Neural crest cell (in vitro differentiated cells): ENCODE measurements at regions not wholly inside any gene's neighbourhood (a gene's known extent, or its start where the extent isn't known, plus 50 kb on each side); places are given as distances from the start of the nearest gene placed in this dataset.

ENCODE experiments used
- DNase-seq: peaks from one replicate; pipeline ENCODE4 v3.0.0; 2021; ENCODE audit warnings: low read depth, mixed read lengths, low spot score
- H3K27ac Mint-ChIP-seq: one replicate; pipeline ENCODE4 v1.8.0; 2021; ENCODE audit warnings: mild to moderate bottlenecking, mixed read lengths; ENCODE audit not compliant: unreplicated experiment
- H3K27me3 Mint-ChIP-seq: 2 replicates; pipeline ENCODE4 v1.8.0; 2021; ENCODE audit warnings: low read depth, mild to moderate bottlenecking, mixed read lengths
- H3K36me3 Mint-ChIP-seq: 2 replicates; pipeline ENCODE4 v1.8.0; 2021; ENCODE audit warnings: low read depth, mild to moderate bottlenecking, mixed read lengths
- H3K4me1 Mint-ChIP-seq: 2 replicates; pipeline ENCODE4 v1.8.0; 2021; ENCODE audit warnings: mixed read lengths
- H3K4me3 Mint-ChIP-seq: one replicate; pipeline ENCODE4 v1.8.0; 2021; ENCODE audit warnings: mild to moderate bottlenecking, mixed read lengths
- H3K9me3 Mint-ChIP-seq: 2 replicates; pipeline ENCODE4 v1.8.0; 2021; ENCODE audit warnings: mixed read lengths
- CTCF ChIP-seq: fragments of 200-600 bp; sonication (generic); conservative IDR thresholded peaks from 2 replicates; pipeline ENCODE4 v1.5.0; 2021; ENCODE audit warnings: antibody characterized with exemption, mild to moderate bottlenecking

GRCh38 chr21:17454315-17455027 lies 58.4 kb upstream of the CXADR start:
- Mint-ChIP-seq H3K27me3 (peaks cover 5% of the 10 kb centered on the region), H3K4me3 (peak overlapping the region; percentile 95), H3K9me3 (peaks cover 2% of the 10 kb centered on the region), H3K27ac (peak overlapping the region; percentile 17), H3K36me3 (peaks cover 3% of the 10 kb centered on the region), H3K4me1 (peaks cover 11% of the 10 kb centered on the region)
- DNase-seq = peak; percentile 71
- TF ChIP-seq CTCF = no peak

- Mint-ChIP-seq H3K4me1 (peaks cover 12% of the 10 kb centered on the region), H3K27ac (no peak overlapping the region), H3K36me3 (peaks cover 3% of the 10 kb centered on the region), H3K9me3 (peaks cover 2% of the 10 kb centered on the region), H3K4me3 (peak overlapping the region; percentile 95), H3K27me3 (peaks cover 5% of the 10 kb centered on the region)
- DNase-seq = no peak
- no peak for TF ChIP-seq CTCF
Measured at GRCh38 chr21:17455028-17455353, 57.9 kb upstream of the CXADR start.

GRCh38 chr21:17455451-17455850 lies 57.4 kb upstream of the CXADR start:
- no peak for TF ChIP-seq CTCF
- peaks cover 2% of the 10 kb centered on the region for H3K9me3 Mint-ChIP-seq
- H3K27me3 Mint-ChIP-seq = peaks cover 5% of the 10 kb centered on the region
- peaks cover 3% of the 10 kb centered on the region for H3K36me3 Mint-ChIP-seq
- DNase-seq = no peak
- peaks cover 15% of the 10 kb centered on the region for H3K4me1 Mint-ChIP-seq
- no peak overlapping the region for H3K4me3 Mint-ChIP-seq
- no peak overlapping the region for H3K27ac Mint-ChIP-seq

GRCh38 chr21:17458279-17458678 lies 54.6 kb upstream of the CXADR start:
- Mint-ChIP-seq H3K27ac (no peak overlapping the region), H3K9me3 (peaks cover 2% of the 10 kb centered on the region), H3K4me3 (no peak overlapping the region), H3K27me3 (peaks cover 5% of the 10 kb centered on the region), H3K36me3 (peaks cover 3% of the 10 kb centered on the region), H3K4me1 (peaks cover 18% of the 10 kb centered on the region)
- DNase-seq = no peak
- no peak for TF ChIP-seq CTCF

- Mint-ChIP-seq H3K36me3 (no peaks in the 10 kb centered on the region), H3K9me3 (no peaks in the 10 kb centered on the region), H3K4me1 (peaks cover 15% of the 10 kb centered on the region), H3K27me3 (no peaks in the 10 kb centered on the region), H3K4me3 (no peak overlapping the region), H3K27ac (no peak overlapping the region)
- no peak for TF ChIP-seq CTCF
- no peak for DNase-seq
Measured at GRCh38 chr21:17460094-17460493, 52.7 kb upstream of the CXADR start.
